ENCODE measurements at regions not wholly inside any gene's neighbourhood (a gene's known extent, or its start where the extent isn't known, plus 50 kb on each side); places are given as distances from the start of the nearest gene placed in this dataset.
A peak's percentile ranks its signal among the peaks of the same experiment; 100 is the strongest.

- Histone ChIP-seq H3K36me3 (ENCODE audit: control insufficient read depth, insufficient read depth, low read length) (no peaks in the 10 kb centered on the region), H2AK9ac (replicated peaks; ENCODE audit: low read depth, low read length, poor library complexity) (no peak overlapping the region), H2AFZ (replicated peaks; ENCODE audit: low read length, poor library complexity) (no peak overlapping the region), H3K9me3 (ENCODE audit: control insufficient read depth, insufficient read depth, low read length) (no peaks in the 10 kb centered on the region), H3K4me3 (ENCODE audit: insufficient read depth, low read depth, low read length) (no peak overlapping the region), H3K4me1 (ENCODE audit: control insufficient read depth, insufficient read depth, low read length) (no peaks in the 10 kb centered on the region), H2AK5ac (ENCODE audit: low read depth, low read length) (no peak overlapping the region), H4K20me1 (ENCODE audit: insufficient read depth, low read length) (no peaks in the 10 kb centered on the region), H3K23ac (ENCODE audit: low read depth, low read length) (no peak overlapping the region), H2BK20ac (ENCODE audit: low read depth, low read length) (no peak overlapping the region), H3K4ac (ENCODE audit: low read depth, low read length) (no peak overlapping the region), H3K56ac (ENCODE audit: extremely low read depth, insufficient read depth, low read length) (no peak overlapping the region), H3K18ac (ENCODE audit: low read depth, low read length) (no peak overlapping the region), H3K14ac (replicated peaks; ENCODE audit: low read depth, low read length) (no peak overlapping the region), H3K27me3 (ENCODE audit: control insufficient read depth, insufficient read depth, low read length) (peaks cover 38% of the 10 kb centered on the region), H2BK5ac (ENCODE audit: low read depth, low read length, poor library complexity, severe bottlenecking) (no peak overlapping the region), H3K9me1 (ENCODE audit: insufficient read depth, low read length) (no peaks in the 10 kb centered on the region; the same call in 1 of the 2 replicates), H3K79me1 (ENCODE audit: low read depth in 1 of 2, low read length in 2 of 2) (no peaks in the 10 kb centered on the region), H3K27ac (ENCODE audit: insufficient read depth, low read length) (no peak overlapping the region), H4K5ac (ENCODE audit: low read depth, low read length) (no peak overlapping the region), H4K8ac (ENCODE audit: low read depth in 2 of 2, low read length in 2 of 2) (no peak overlapping the region), H3K4me2 (ENCODE audit: low read depth, low read length) (no peak overlapping the region), H2BK15ac (ENCODE audit: low read depth, low read length) (no peak overlapping the region), H2BK120ac (ENCODE audit: low read depth, low read length) (no peak overlapping the region), H4K91ac (ENCODE audit: insufficient read depth, low read depth, low read length) (no peak overlapping the region), H3K9ac (ENCODE audit: low read depth, low read length) (no peak overlapping the region)
- no TSS peak for BruUV-seq (replicated peaks)
- in situ Hi-C loops (cut with MboI; ENCODE audit: low sequenced_read_pairs) (no loop called here), intact Hi-C loops (cut with micrococcal nuclease) (no loop called here), dilution Hi-C loops (cut with HindIII; ENCODE audit: low sequenced_read_pairs, unreplicated experiment) (no loop called here)
- ChIA-PET POLR2A (ENCODE audit: unreplicated experiment) (no interaction called here), CTCF (no interaction called here)
- TF ChIP-seq MAFK (IDR thresholded peaks at IDR 0.05; ENCODE audit: low read depth, low read length): no peak
- TF ChIP-seq POLR2A (IDR thresholded peaks at IDR 0.05; ENCODE audit: low read depth, low read length): no peak
- TF ChIP-seq MXI1 (IDR thresholded peaks at IDR 0.05; ENCODE audit: borderline replicate concordance, low read depth, low read length): no peak
- TF ChIP-seq CHD1 (IDR thresholded peaks at IDR 0.05; ENCODE audit: low read depth, low read length): no peak
- TF ChIP-seq CEBPB (IDR thresholded peaks at IDR 0.05; ENCODE audit: low read depth, low read length): no peak
- no peak for TF ChIP-seq RCOR1 (IDR thresholded peaks at IDR 0.05; ENCODE audit: insufficient replicate concordance, low read length)
- peak; percentile 46 for ATAC-seq (ENCODE audit: low read depth)
- peak; percentile 4 for DNase-seq
- no CpG with 5 or more reads among the region's 3 CpGs for WGBS, 2 experiments (ENCODE audit: extremely low coverage in 2 of 2, insufficient read length in 1 of 2)
These were observed 70.3 kb upstream of the MAP1B start for GRCh38 chr5:72036951-72037350.

All from IMR-90 (cell line).